ENCODE measurements at regions not wholly inside any gene's neighbourhood (a gene's known extent, or its start where the extent isn't known, plus 50 kb on each side); places are given as distances from the start of the nearest gene placed in this dataset.

- H3K4me3 ChIP-seq (ENCODE audit: low read length), result no peak overlapping the region
- no peak for DNase-seq (ENCODE audit: low read depth, low spot score)
Measured at GRCh38 chr10:57218382-57218781, 857.3 kb upstream of the ZWINT start.

- no peak overlapping the region for H3K4me3 ChIP-seq (ENCODE audit: low read length)
- no peak for DNase-seq (ENCODE audit: low read depth, low spot score)
Measured at GRCh38 chr10:57202356-57202755, 841.3 kb upstream of the ZWINT start.

- DNase-seq (ENCODE audit: low read depth, low spot score), result no peak
- no peak overlapping the region for H3K4me3 ChIP-seq (ENCODE audit: low read length)
Measured at GRCh38 chr10:57188846-57189245, 827.8 kb upstream of the ZWINT start.

GRCh38 chr10:57186201-57186600 is 825.1 kb upstream of the ZWINT start:
- H3K4me3 ChIP-seq (ENCODE audit: low read length), result no peak overlapping the region
- DNase-seq (ENCODE audit: low read depth, low spot score), result no peak

GRCh38 chr10:57169597-57169996 is 808.5 kb upstream of the ZWINT start:
- DNase-seq (ENCODE audit: low read depth, low spot score), result no peak
- no peak overlapping the region for H3K4me3 ChIP-seq (ENCODE audit: low read length)

- H3K4me3 ChIP-seq (ENCODE audit: low read length), result no peak overlapping the region
- no peak for DNase-seq (ENCODE audit: low read depth, low spot score)
Measured at GRCh38 chr10:57168611-57169240, 807.7 kb upstream of the ZWINT start.

- H3K4me3 ChIP-seq (ENCODE audit: low read length), result no peak overlapping the region
- DNase-seq (ENCODE audit: low read depth, low spot score), result no peak
Measured at GRCh38 chr10:57165671-57166070, 804.6 kb upstream of the ZWINT start.

GRCh38 chr10:57162231-57162630 is 801.2 kb upstream of the ZWINT start:
- DNase-seq (ENCODE audit: low read depth, low spot score), result no peak
- no peak overlapping the region for H3K4me3 ChIP-seq (ENCODE audit: low read length)

- H3K4me3 ChIP-seq (ENCODE audit: low read length), result no peak overlapping the region
- DNase-seq (ENCODE audit: low read depth, low spot score), result no peak
Measured at GRCh38 chr10:57161157-57161556, 800.1 kb upstream of the ZWINT start.

GRCh38 chr10:57145548-57145947 is 784.5 kb upstream of the ZWINT start:
- DNase-seq (ENCODE audit: low read depth, low spot score), result no peak
- H3K4me3 ChIP-seq (ENCODE audit: low read length), result no peak overlapping the region

GRCh38 chr10:57142925-57143576 is 782.0 kb upstream of the ZWINT start:
- DNase-seq (ENCODE audit: low read depth, low spot score), result no peak
- no peak overlapping the region for H3K4me3 ChIP-seq (ENCODE audit: low read length)

GRCh38 chr10:57141708-57142107 is 780.6 kb upstream of the ZWINT start:
- H3K4me3 ChIP-seq (ENCODE audit: low read length), result no peak overlapping the region
- no peak for DNase-seq (ENCODE audit: low read depth, low spot score)

GRCh38 chr10:57119684-57120083 is 758.6 kb upstream of the ZWINT start:
- no peak overlapping the region for H3K4me3 ChIP-seq (ENCODE audit: low read length)
- DNase-seq (ENCODE audit: low read depth, low spot score), result no peak

- DNase-seq (ENCODE audit: low read depth, low spot score), result no peak
- no peak overlapping the region for H3K4me3 ChIP-seq (ENCODE audit: low read length)
Measured at GRCh38 chr10:57113545-57113944, 752.5 kb upstream of the ZWINT start.

GRCh38 chr10:57102236-57102635 is 741.2 kb upstream of the ZWINT start:
- no peak for DNase-seq (ENCODE audit: low read depth, low spot score)
- H3K4me3 ChIP-seq (ENCODE audit: low read length), result no peak overlapping the region

GRCh38 chr10:57098146-57098545 is 737.1 kb upstream of the ZWINT start:
- DNase-seq (ENCODE audit: low read depth, low spot score), result no peak

GRCh38 chr10:57096044-57096443 is 735.0 kb upstream of the ZWINT start:
- DNase-seq (ENCODE audit: low read depth, low spot score), result no peak
- no peak overlapping the region for H3K4me3 ChIP-seq (ENCODE audit: low read length)

More at GRCh38 chr10:57098146-57098545, 737.1 kb upstream of the ZWINT start:
- H3K4me3 ChIP-seq (ENCODE audit: low read length), result no peak overlapping the region

- H3K4me3 ChIP-seq (ENCODE audit: low read length), result no peak overlapping the region
- DNase-seq (ENCODE audit: low read depth, low spot score), result no peak
Measured at GRCh38 chr10:57094965-57095364, 733.9 kb upstream of the ZWINT start.

GRCh38 chr10:57094083-57094482 is 733.0 kb upstream of the ZWINT start:
- no peak overlapping the region for H3K4me3 ChIP-seq (ENCODE audit: low read length)

GRCh38 chr10:57053530-57053929 is 692.5 kb upstream of the ZWINT start:
- DNase-seq (ENCODE audit: low read depth, low spot score), result no peak
- H3K4me3 ChIP-seq (ENCODE audit: low read length), result no peak overlapping the region

More at GRCh38 chr10:57094083-57094482, 733.0 kb upstream of the ZWINT start:
- DNase-seq (ENCODE audit: low read depth, low spot score), result no peak

GRCh38 chr10:57049096-57049495 is 688.0 kb upstream of the ZWINT start:
- DNase-seq (ENCODE audit: low read depth, low spot score), result no peak
- H3K4me3 ChIP-seq (ENCODE audit: low read length), result no peak overlapping the region
